ENCODE measurements at regions not wholly inside any gene's neighbourhood (a gene's known extent, or its start where the extent isn't known, plus 50 kb on each side); places are given as distances from the start of the nearest gene placed in this dataset.

DNA sequence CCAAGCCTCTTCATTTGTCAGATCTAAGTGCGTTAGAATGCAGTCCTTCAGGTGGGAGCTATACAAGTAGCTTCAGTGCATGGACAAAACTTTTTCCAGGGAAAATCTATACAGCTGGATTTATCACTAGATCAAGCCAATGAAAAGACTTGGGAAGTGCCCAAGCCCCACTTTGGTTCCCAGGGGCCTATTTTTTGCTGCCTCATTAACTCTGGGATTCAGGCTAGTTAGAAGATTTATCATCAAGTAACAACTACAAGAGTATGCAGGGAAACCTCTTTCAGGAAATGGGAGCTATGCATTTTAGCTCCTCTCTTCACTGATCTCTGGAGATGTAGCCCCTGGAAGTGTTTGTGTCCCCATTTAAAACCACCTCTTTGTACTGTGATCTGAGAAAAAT, 908.8 kb downstream of the SQOR start:
- TF ChIP-seq CTCF (IDR thresholded peaks at IDR 0.05; ENCODE audit: borderline replicate concordance, extremely low read depth, insufficient read depth) = no peak
- Histone ChIP-seq H3K9ac (ENCODE audit: low read length in 3 of 3) (no peak overlapping the region), H3K9me3 (ENCODE audit: control insufficient read depth in 2 of 3, insufficient read depth in 1 of 3, low read length in 3 of 3) (no peaks in the 10 kb centered on the region), H3K27me3 (ENCODE audit: control insufficient read depth, insufficient read depth, low read length) (no peaks in the 10 kb centered on the region), H3K36me3 (ENCODE audit: control insufficient read depth in 2 of 3, insufficient read depth in 3 of 3, low read length in 3 of 3) (no peaks in the 10 kb centered on the region), H3K4me3 (ENCODE audit: low read length in 3 of 3) (no peak overlapping the region), H3K27ac (ENCODE audit: low read depth in 2 of 2, low read length in 2 of 2) (no peak overlapping the region), H3K4me1 (ENCODE audit: control insufficient read depth in 2 of 3, insufficient read depth in 2 of 3, low read depth in 1 of 3, low read length in 3 of 3) (no peaks in the 10 kb centered on the region)
- FAIRE-seq (no peak), DNase-seq (peak in 4 of 5 donors; percentile 27 to 70 (median 44))
- intact Hi-C loops (cut with DNase I) = no loop called here

DNA sequence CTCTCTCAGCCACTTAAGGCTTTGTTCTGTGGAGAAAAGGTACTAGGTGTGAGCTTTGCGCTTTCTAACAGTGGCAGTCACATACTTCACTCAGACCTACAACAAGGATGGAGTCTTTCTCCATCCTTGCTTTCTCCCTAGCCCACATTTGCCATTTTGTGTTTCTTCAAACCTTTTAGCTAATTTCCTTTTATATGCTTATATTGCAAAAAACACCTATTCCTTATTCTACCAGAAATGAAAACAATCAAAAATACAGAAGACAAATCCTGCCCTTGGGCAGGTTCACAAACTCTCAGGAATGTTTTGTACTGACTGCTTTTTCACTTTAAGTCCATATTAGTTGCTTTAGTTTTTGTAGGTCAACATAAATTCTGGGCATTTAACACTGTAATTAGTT, 914.2 kb downstream of the SQOR start:
- DNase-seq = no peak
- no peak overlapping the region for H3K4me3 ChIP-seq (ENCODE audit: low read length in 3 of 3)
- H3K4me1 ChIP-seq (ENCODE audit: control insufficient read depth in 2 of 3, insufficient read depth in 2 of 3, low read depth in 1 of 3, low read length in 3 of 3) = no peaks in the 10 kb centered on the region
- TF ChIP-seq CTCF (IDR thresholded peaks at IDR 0.05; ENCODE audit: borderline replicate concordance, extremely low read depth, insufficient read depth) = no peak
- H3K27me3 ChIP-seq (ENCODE audit: control insufficient read depth, insufficient read depth, low read length) = no peaks in the 10 kb centered on the region
- no peak overlapping the region for H3K9ac ChIP-seq (ENCODE audit: low read length in 3 of 3)
- H3K27ac ChIP-seq (ENCODE audit: low read depth in 2 of 2, low read length in 2 of 2) = no peak overlapping the region
- no peaks in the 10 kb centered on the region for H3K9me3 ChIP-seq (ENCODE audit: control insufficient read depth in 2 of 3, insufficient read depth in 1 of 3, low read length in 3 of 3)
- no peak for FAIRE-seq
- no peaks in the 10 kb centered on the region for H3K36me3 ChIP-seq (ENCODE audit: control insufficient read depth in 2 of 3, insufficient read depth in 3 of 3, low read length in 3 of 3)
- intact Hi-C loops (cut with DNase I) = no loop called here

DNA sequence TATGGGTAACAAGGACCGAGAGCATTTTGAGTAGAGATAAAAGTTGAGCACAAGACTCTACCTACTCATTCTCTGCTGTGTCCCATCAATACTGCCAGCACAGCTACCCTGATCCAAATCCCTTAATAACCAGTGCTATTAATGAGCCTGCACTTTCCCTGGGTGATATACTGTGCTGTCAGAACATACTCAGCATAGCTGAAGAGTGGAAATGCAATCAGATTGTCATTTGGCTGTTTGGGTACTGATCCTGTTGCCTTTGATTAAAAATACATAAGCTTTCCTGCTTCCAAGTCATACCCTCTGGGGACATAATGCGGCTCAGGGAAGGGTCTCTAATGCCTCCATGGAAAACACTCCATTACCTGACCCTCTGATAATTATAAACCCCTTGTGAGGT, 917.5 kb downstream of the SQOR start:
- no peak for FAIRE-seq
- intact Hi-C loops (cut with DNase I) = no loop called here

More for the DNA sequence above, 917.5 kb downstream of the SQOR start:
- Histone ChIP-seq H3K4me3 (ENCODE audit: low read length in 3 of 3) (no peak overlapping the region), H3K27me3 (ENCODE audit: control insufficient read depth, insufficient read depth, low read length) (no peaks in the 10 kb centered on the region), H3K36me3 (ENCODE audit: control insufficient read depth in 2 of 3, insufficient read depth in 3 of 3, low read length in 3 of 3) (no peaks in the 10 kb centered on the region), H3K9ac (ENCODE audit: low read length in 3 of 3) (no peak overlapping the region), H3K27ac (ENCODE audit: low read depth in 2 of 2, low read length in 2 of 2) (no peak overlapping the region), H3K9me3 (ENCODE audit: control insufficient read depth in 2 of 3, insufficient read depth in 1 of 3, low read length in 3 of 3) (no peaks in the 10 kb centered on the region), H3K4me1 (ENCODE audit: control insufficient read depth in 2 of 3, insufficient read depth in 2 of 3, low read depth in 1 of 3, low read length in 3 of 3) (no peaks in the 10 kb centered on the region)
- no peak for DNase-seq
- no peak for TF ChIP-seq CTCF (IDR thresholded peaks at IDR 0.05; ENCODE audit: borderline replicate concordance, extremely low read depth, insufficient read depth)
